ENCODE measurements at regions not wholly inside any gene's neighbourhood (a gene's known extent, or its start where the extent isn't known, plus 50 kb on each side); places are given as distances from the start of the nearest gene placed in this dataset.

DNA sequence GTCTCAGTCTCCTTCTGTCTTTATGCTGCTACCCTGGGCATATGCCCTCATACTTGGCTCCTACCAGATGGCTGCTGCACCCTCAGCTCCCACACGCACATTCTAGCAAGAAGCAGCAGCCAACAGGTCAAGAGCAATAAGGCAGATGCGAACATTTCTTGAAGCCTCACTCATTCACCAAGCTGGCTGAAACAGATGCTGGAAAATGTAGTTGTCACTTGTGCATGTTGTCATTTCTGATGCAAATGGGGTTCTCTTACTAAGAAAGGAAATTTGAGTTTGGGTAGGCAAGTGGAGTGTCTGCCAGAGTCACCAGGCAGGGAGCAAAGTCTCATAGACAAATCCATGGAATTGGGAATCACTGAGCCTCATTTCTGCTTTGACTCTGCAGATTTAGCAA, 57.4 kb upstream of the SORBS2 start:
- DNase-seq (ENCODE audit: low spot score in 2 of 2) = no peak
- Histone ChIP-seq H3K27ac (no peak overlapping the region), H3K36me3 (no peaks in the 10 kb centered on the region), H3K27me3 (no peaks in the 10 kb centered on the region), H3K4me1 (no peaks in the 10 kb centered on the region), H3K9me3 (no peaks in the 10 kb centered on the region), H3K4me3 (no peak overlapping the region)
- intact Hi-C loops (cut with DNase I; ENCODE audit: low total_unique reads) = no loop called here
- TF ChIP-seq POLR2AphosphoS5 (IDR thresholded peaks at IDR 0.05) (no peak), POLR2A (IDR thresholded peaks at IDR 0.05) (no peak)
- TF ChIP-seq, protein P1, sequence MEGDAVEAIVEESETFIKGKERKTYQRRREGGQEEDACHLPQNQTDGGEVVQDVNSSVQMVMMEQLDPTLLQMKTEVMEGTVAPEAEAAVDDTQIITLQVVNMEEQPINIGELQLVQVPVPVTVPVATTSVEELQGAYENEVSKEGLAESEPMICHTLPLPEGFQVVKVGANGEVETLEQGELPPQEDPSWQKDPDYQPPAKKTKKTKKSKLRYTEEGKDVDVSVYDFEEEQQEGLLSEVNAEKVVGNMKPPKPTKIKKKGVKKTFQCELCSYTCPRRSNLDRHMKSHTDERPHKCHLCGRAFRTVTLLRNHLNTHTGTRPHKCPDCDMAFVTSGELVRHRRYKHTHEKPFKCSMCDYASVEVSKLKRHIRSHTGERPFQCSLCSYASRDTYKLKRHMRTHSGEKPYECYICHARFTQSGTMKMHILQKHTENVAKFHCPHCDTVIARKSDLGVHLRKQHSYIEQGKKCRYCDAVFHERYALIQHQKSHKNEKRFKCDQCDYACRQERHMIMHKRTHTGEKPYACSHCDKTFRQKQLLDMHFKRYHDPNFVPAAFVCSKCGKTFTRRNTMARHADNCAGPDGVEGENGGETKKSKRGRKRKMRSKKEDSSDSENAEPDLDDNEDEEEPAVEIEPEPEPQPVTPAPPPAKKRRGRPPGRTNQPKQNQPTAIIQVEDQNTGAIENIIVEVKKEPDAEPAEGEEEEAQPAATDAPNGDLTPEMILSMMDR (IDR thresholded peaks at IDR 0.05) = no peak

DNA sequence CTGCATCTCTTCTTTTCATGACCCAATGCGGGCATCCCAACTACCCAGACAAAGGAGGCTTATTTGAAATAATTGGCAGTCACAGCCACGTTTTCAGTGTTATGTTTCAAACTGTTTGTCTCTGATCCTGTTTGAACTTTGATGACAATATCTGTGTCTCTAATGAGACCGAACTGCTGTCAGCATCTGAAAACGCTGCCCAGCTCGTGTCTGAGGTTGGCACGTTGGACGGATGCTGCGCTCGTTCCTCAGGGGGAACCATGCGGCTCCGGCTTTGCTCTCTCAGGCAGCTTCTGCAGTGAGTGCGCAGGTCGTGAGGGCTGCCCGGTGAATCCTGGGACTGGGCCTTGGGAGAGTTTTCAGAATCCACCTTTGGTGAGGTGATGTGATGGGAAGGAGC, 58.4 kb upstream of the SORBS2 start:
- H3K4me1 ChIP-seq = no peaks in the 10 kb centered on the region
- H3K27me3 ChIP-seq = no peaks in the 10 kb centered on the region
- intact Hi-C loops (cut with DNase I; ENCODE audit: low total_unique reads) = no loop called here
- no peak for TF ChIP-seq POLR2AphosphoS5 (IDR thresholded peaks at IDR 0.05)
- TF ChIP-seq POLR2A (IDR thresholded peaks at IDR 0.05) = no peak
- TF ChIP-seq, protein P1 (IDR thresholded peaks at IDR 0.05) = no peak
- H3K4me3 ChIP-seq = no peak overlapping the region
- no peaks in the 10 kb centered on the region for H3K36me3 ChIP-seq
- DNase-seq (ENCODE audit: low spot score in 2 of 2) = no peak
- H3K27ac ChIP-seq = no peak overlapping the region
- H3K9me3 ChIP-seq = no peaks in the 10 kb centered on the region

GRCh38 chr4:185872747-185873380, 60.9 kb upstream of the SORBS2 start:
- Histone ChIP-seq H3K4me1 (no peaks in the 10 kb centered on the region), H3K4me3 (no peak overlapping the region), H3K27me3 (no peaks in the 10 kb centered on the region), H3K9me3 (no peaks in the 10 kb centered on the region), H3K27ac (no peak overlapping the region), H3K36me3 (no peaks in the 10 kb centered on the region)
- DNase-seq (ENCODE audit: low spot score in 2 of 2) = no peak
- intact Hi-C loops (cut with DNase I; ENCODE audit: low total_unique reads) = no loop called here
- TF ChIP-seq POLR2AphosphoS5 (IDR thresholded peaks at IDR 0.05) (no peak), POLR2A (IDR thresholded peaks at IDR 0.05) (no peak)
- TF ChIP-seq, protein P1 (IDR thresholded peaks at IDR 0.05) = no peak

- Histone ChIP-seq H3K36me3 (no peaks in the 10 kb centered on the region), H3K4me1 (no peaks in the 10 kb centered on the region), H3K9me3 (no peaks in the 10 kb centered on the region), H3K27ac (no peak overlapping the region), H3K4me3 (no peak overlapping the region), H3K27me3 (no peaks in the 10 kb centered on the region)
- intact Hi-C loops (cut with DNase I; ENCODE audit: low total_unique reads) = no loop called here
- no peak for DNase-seq (ENCODE audit: low spot score in 2 of 2)
- TF ChIP-seq POLR2A (IDR thresholded peaks at IDR 0.05) (no peak), POLR2AphosphoS5 (IDR thresholded peaks at IDR 0.05) (no peak)
- TF ChIP-seq, protein P1 (IDR thresholded peaks at IDR 0.05) = no peak
These were observed 62.7 kb upstream of the SORBS2 start for GRCh38 chr4:185874516-185875230.

DNA sequence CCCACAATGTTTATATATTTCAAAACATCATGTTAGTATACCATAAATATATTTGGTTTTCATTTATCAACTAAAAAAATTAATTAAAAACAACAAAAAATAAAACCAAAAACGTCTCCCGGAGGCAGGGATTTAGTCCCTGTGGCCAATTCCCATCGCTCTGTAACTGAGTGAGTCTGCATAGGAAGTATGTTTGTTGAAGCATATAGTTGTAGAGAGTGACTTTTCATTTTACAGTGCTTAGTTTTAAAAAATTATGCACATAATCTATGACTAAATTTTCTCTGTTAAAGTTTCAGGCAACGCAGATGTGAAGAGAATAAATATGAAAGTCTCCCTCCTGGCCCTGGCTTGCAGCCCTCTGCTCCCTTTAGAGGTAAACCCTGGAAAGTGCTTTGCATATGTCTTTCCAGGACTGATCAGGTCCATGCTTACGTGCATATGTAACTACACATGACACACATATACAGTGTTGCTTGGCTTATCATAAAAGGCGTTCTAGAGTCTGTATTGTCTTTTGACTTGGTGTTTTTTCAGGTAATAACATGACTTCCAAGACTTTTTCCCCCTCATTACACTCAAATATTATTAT, 63.4 kb upstream of the SORBS2 start:
- no peaks in the 10 kb centered on the region for H3K9me3 ChIP-seq
- no peak for DNase-seq (ENCODE audit: low spot score in 2 of 2)
- intact Hi-C loops (cut with DNase I; ENCODE audit: low total_unique reads) = no loop called here
- H3K27ac ChIP-seq = no peak overlapping the region
- H3K36me3 ChIP-seq = no peaks in the 10 kb centered on the region
- H3K27me3 ChIP-seq = no peaks in the 10 kb centered on the region
- no peaks in the 10 kb centered on the region for H3K4me1 ChIP-seq
- TF ChIP-seq POLR2AphosphoS5 (IDR thresholded peaks at IDR 0.05) (no peak), POLR2A (IDR thresholded peaks at IDR 0.05) (no peak)
- TF ChIP-seq, protein P1 (IDR thresholded peaks at IDR 0.05) = no peak
- H3K4me3 ChIP-seq = no peak overlapping the region

All from breast epithelium (tissue), 4 donors.